ENCODE measurements at regions not wholly inside any gene's neighbourhood (a gene's known extent, or its start where the extent isn't known, plus 50 kb on each side); places are given as distances from the start of the nearest gene placed in this dataset.

DNA sequence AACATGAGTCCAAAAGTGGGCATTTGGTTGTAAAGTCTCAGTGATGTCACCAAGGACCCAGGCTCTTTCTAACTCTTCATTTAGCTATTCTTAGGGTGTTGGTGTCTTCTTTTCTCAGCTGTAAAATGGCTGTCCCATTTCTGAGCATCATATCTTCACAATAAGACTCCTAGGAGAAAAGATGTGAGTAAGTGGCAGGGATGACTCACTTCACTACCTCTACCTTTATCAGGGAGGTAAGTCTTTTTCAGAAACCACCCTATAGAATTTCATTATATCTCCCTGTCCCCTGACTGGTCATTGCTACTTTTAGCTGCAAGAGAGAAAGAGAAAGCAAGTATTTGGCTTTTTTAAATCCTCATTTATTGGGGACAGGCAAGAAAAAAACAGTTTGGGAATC lies 300.2 kb upstream of the RBMS3 start:
- Mint-ChIP-seq H3K9me3 (no peaks in the 10 kb centered on the region), H3K4me3 (no peak overlapping the region), H3K4me1 (ENCODE audit: low read depth) (no peaks in the 10 kb centered on the region), H3K27me3 (no peaks in the 10 kb centered on the region), H3K27ac (no peak overlapping the region), H3K36me3 (ENCODE audit: low read depth) (no peaks in the 10 kb centered on the region)
- Histone ChIP-seq H3K27ac (ENCODE audit: low read depth in 1 of 2, low read length in 2 of 2) (no peak overlapping the region), H3K4me1 (ENCODE audit: insufficient read depth, low read length) (no peaks in the 10 kb centered on the region), H3K36me3 (ENCODE audit: insufficient read depth, low read length) (no peaks in the 10 kb centered on the region), H3K9me3 (ENCODE audit: control insufficient read depth in 1 of 2, insufficient read depth in 1 of 2, low read length in 2 of 2) (no peaks in the 10 kb centered on the region), H3K4me3 (ENCODE audit: low read length) (no peak overlapping the region), H3K27me3 (ENCODE audit: control insufficient read depth in 1 of 2, insufficient read depth in 2 of 2, low read length in 2 of 2) (no peaks in the 10 kb centered on the region)
- ChIA-PET POLR2A (no interaction called here), CTCF (no interaction called here)
- TF ChIP-seq, protein P1, sequence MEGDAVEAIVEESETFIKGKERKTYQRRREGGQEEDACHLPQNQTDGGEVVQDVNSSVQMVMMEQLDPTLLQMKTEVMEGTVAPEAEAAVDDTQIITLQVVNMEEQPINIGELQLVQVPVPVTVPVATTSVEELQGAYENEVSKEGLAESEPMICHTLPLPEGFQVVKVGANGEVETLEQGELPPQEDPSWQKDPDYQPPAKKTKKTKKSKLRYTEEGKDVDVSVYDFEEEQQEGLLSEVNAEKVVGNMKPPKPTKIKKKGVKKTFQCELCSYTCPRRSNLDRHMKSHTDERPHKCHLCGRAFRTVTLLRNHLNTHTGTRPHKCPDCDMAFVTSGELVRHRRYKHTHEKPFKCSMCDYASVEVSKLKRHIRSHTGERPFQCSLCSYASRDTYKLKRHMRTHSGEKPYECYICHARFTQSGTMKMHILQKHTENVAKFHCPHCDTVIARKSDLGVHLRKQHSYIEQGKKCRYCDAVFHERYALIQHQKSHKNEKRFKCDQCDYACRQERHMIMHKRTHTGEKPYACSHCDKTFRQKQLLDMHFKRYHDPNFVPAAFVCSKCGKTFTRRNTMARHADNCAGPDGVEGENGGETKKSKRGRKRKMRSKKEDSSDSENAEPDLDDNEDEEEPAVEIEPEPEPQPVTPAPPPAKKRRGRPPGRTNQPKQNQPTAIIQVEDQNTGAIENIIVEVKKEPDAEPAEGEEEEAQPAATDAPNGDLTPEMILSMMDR (IDR thresholded peaks at IDR 0.05), result no peak
- ATAC-seq (ENCODE audit: poor library complexity) (no peak), DNase-seq (no peak)
- intact Hi-C loops (cut with DNase I, micrococcal nuclease), result no loop called here

- POLR2A ChIA-PET, result no interaction called here
- H3K36me3 Mint-ChIP-seq (ENCODE audit: low read depth), result no peaks in the 10 kb centered on the region
- no peaks in the 10 kb centered on the region for H3K9me3 Mint-ChIP-seq
- intact Hi-C loops (cut with DNase I, micrococcal nuclease), result no loop called here
- no peaks in the 10 kb centered on the region for H3K27me3 Mint-ChIP-seq
- Histone ChIP-seq H3K27ac (ENCODE audit: low read depth in 1 of 2, low read length in 2 of 2) (no peak overlapping the region), H3K4me1 (ENCODE audit: insufficient read depth, low read length) (no peaks in the 10 kb centered on the region), H3K36me3 (ENCODE audit: insufficient read depth, low read length) (no peaks in the 10 kb centered on the region), H3K27me3 (ENCODE audit: control insufficient read depth in 1 of 2, insufficient read depth in 2 of 2, low read length in 2 of 2) (no peaks in the 10 kb centered on the region), H3K4me3 (ENCODE audit: low read length) (no peak overlapping the region), H3K9me3 (ENCODE audit: control insufficient read depth in 1 of 2, insufficient read depth in 1 of 2, low read length in 2 of 2) (no peaks in the 10 kb centered on the region)
- DNase-seq (no peak), ATAC-seq (ENCODE audit: poor library complexity) (no peak)
- H3K4me1 Mint-ChIP-seq (ENCODE audit: low read depth), result no peaks in the 10 kb centered on the region
- TF ChIP-seq, protein P1 (IDR thresholded peaks at IDR 0.05), result no peak
- H3K27ac Mint-ChIP-seq, result no peak overlapping the region
- no peak overlapping the region for H3K4me3 Mint-ChIP-seq
- CTCF ChIA-PET, result interaction anchor here (0.6 kb wide), 1 partner anchor 107 kb away, joined by 4 read pairs; no protein-coding TSS in a partner anchor
These were observed 298.0 kb upstream of the RBMS3 start for GRCh38 chr3:28982906-28983305.

GRCh38 chr3:28986922-28987321 lies 293.9 kb upstream of the RBMS3 start:
- intact Hi-C loops (cut with DNase I, micrococcal nuclease), result no loop called here
- Mint-ChIP-seq H3K27me3 (no peaks in the 10 kb centered on the region), H3K9me3 (no peaks in the 10 kb centered on the region), H3K27ac (no peak overlapping the region), H3K36me3 (ENCODE audit: low read depth) (no peaks in the 10 kb centered on the region), H3K4me1 (ENCODE audit: low read depth) (no peaks in the 10 kb centered on the region), H3K4me3 (no peak overlapping the region)
- Histone ChIP-seq H3K4me1 (ENCODE audit: insufficient read depth, low read length) (no peaks in the 10 kb centered on the region), H3K9me3 (ENCODE audit: control insufficient read depth in 1 of 2, insufficient read depth in 1 of 2, low read length in 2 of 2) (no peaks in the 10 kb centered on the region), H3K27ac (ENCODE audit: low read depth in 1 of 2, low read length in 2 of 2) (no peak overlapping the region), H3K4me3 (ENCODE audit: low read length) (no peak overlapping the region), H3K36me3 (ENCODE audit: insufficient read depth, low read length) (no peaks in the 10 kb centered on the region), H3K27me3 (ENCODE audit: control insufficient read depth in 1 of 2, insufficient read depth in 2 of 2, low read length in 2 of 2) (no peaks in the 10 kb centered on the region)
- ChIA-PET CTCF (no interaction called here), POLR2A (no interaction called here)
- TF ChIP-seq, protein P1 (IDR thresholded peaks at IDR 0.05), result no peak
- ATAC-seq (ENCODE audit: poor library complexity), result no peak
- DNase-seq, result no peak
